Loucy (cell line): ENCODE measurements at regions not wholly inside any gene's neighbourhood (a gene's known extent, or its start where the extent isn't known, plus 50 kb on each side); places are given as distances from the start of the nearest gene placed in this dataset.

ENCODE experiments used
- H2AFZ ChIP-seq: fragments of 200-600 bp; sonication (generic); 2 replicates; pipeline ENCODE4 v1.6.0; 2016; ENCODE audit warnings: antibody characterized with exemption, mild to moderate bottlenecking, low read length, moderate library complexity
- H3F3A ChIP-seq: fragments of 200-600 bp; 2 replicates; pipeline ENCODE4 v1.6.0; 2016; ENCODE audit warnings: antibody characterized with exemption, low read depth, mild to moderate bottlenecking
- H3K27me3 ChIP-seq: fragments of 200-600 bp; sonication (generic); 2 replicates; pipeline ENCODE4 v1.6.1; 2014; ENCODE audit warnings: low read length, mild to moderate bottlenecking; ENCODE audit not compliant: insufficient read depth, poor library complexity, severe bottlenecking
- H3K36me3 ChIP-seq: fragments of 200-600 bp; sonication (generic); 2 replicates; pipeline ENCODE4 v1.6.1; 2016; ENCODE audit warnings: low read length; ENCODE audit not compliant: insufficient read depth
- H3K4me1 ChIP-seq: fragments of 200-600 bp; sonication (generic); 2 replicates; pipeline ENCODE4 v1.5.1; 2014; ENCODE audit warnings: low read length, mild to moderate bottlenecking; ENCODE audit not compliant: insufficient read depth, poor library complexity, severe bottlenecking
- H3K4me2 ChIP-seq: fragments of 200-600 bp; sonication (generic); 2 replicates; pipeline ENCODE4 v1.6.0; 2014; ENCODE audit warnings: antibody characterized with exemption, low read length, low read depth, mild to moderate bottlenecking; ENCODE audit not compliant: poor library complexity, severe bottlenecking
- H3K4me3 ChIP-seq: fragments of 200-600 bp; sonication (generic); 2 replicates; pipeline ENCODE4 v1.5.1; 2014; ENCODE audit warnings: low read length, mild to moderate bottlenecking, mixed read lengths; ENCODE audit not compliant: poor library complexity, severe bottlenecking
- H3K79me2 ChIP-seq: fragments of 200-600 bp; sonication (generic); 2 replicates; pipeline ENCODE4 v1.6.1; 2014; ENCODE audit warnings: low read length; ENCODE audit not compliant: insufficient read depth
- H3K9ac ChIP-seq: fragments of 200-600 bp; sonication (generic); 2 replicates; pipeline ENCODE4 v1.6.0; 2014; ENCODE audit warnings: mild to moderate bottlenecking, low read depth, low read length, moderate library complexity; ENCODE audit not compliant: poor library complexity, severe bottlenecking
- H3K9me2 ChIP-seq: fragments of 200-600 bp; sonication (generic); replicated peaks from 2 replicates; pipeline ENCODE4 v1.6.1; 2016; ENCODE audit warnings: low read depth, low read length, mixed read lengths
- H3K9me3 ChIP-seq: fragments of 200-600 bp; sonication (generic); 2 replicates; pipeline ENCODE4 v1.6.1; 2014; ENCODE audit warnings: mild to moderate bottlenecking, antibody characterized with exemption, low read length, low read depth; ENCODE audit not compliant: insufficient read depth
- H4K20me1 ChIP-seq: fragments of 200-600 bp; sonication (generic); 2 replicates; pipeline ENCODE4 v1.6.0; 2014; ENCODE audit warnings: antibody characterized with exemption, low read length, mild to moderate bottlenecking; ENCODE audit not compliant: insufficient read depth, poor library complexity, severe bottlenecking
- EZH2phosphoT487 ChIP-seq: fragments of 200-600 bp; IDR thresholded peaks from 2 replicates; pipeline ENCODE4 v1.6.1; 2018; ENCODE audit warnings: antibody characterized with exemption, mild to moderate bottlenecking, moderate library complexity, borderline replicate concordance
- TF ChIP-seq, protein P1 (sequence below): fragments of 200-600 bp; sonication (generic); conservative IDR thresholded peaks from 2 replicates; pipeline ENCODE4 v1.5.1; 2014; ENCODE audit warnings: mild to moderate bottlenecking, antibody characterized with exemption, low read length

DNA sequence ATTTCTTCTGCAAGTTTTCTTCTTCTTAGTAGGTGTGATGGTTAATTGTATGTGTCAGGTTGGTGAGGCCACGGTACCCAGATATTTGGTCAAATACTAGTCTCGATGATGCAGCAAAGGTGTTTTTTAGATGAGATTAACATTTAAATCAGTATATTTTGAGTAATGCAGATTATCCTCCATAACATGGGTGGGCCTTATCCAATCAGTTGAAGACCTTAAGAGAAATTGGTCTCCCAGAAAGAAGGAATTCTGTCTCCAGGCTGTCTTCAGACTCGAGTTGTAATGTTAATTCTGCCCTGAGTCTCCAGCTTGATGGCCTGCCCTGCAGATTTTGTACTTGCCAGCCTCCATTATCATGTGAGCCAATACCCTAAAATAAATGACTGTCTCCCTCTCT is 122.5 kb upstream of the TSPAN5 start:
- H3K9me3 ChIP-seq, result no peaks in the 10 kb centered on the region
- no peaks in the 10 kb centered on the region for H3K9me2 ChIP-seq
- no peaks in the 10 kb centered on the region for H3F3A ChIP-seq
- H2AFZ ChIP-seq, result no peak overlapping the region
- no peak overlapping the region for H3K4me2 ChIP-seq
- no peaks in the 10 kb centered on the region for H4K20me1 ChIP-seq
- no peaks in the 10 kb centered on the region for H3K27me3 ChIP-seq
- no peaks in the 10 kb centered on the region for H3K4me1 ChIP-seq
- TF ChIP-seq, protein P1, sequence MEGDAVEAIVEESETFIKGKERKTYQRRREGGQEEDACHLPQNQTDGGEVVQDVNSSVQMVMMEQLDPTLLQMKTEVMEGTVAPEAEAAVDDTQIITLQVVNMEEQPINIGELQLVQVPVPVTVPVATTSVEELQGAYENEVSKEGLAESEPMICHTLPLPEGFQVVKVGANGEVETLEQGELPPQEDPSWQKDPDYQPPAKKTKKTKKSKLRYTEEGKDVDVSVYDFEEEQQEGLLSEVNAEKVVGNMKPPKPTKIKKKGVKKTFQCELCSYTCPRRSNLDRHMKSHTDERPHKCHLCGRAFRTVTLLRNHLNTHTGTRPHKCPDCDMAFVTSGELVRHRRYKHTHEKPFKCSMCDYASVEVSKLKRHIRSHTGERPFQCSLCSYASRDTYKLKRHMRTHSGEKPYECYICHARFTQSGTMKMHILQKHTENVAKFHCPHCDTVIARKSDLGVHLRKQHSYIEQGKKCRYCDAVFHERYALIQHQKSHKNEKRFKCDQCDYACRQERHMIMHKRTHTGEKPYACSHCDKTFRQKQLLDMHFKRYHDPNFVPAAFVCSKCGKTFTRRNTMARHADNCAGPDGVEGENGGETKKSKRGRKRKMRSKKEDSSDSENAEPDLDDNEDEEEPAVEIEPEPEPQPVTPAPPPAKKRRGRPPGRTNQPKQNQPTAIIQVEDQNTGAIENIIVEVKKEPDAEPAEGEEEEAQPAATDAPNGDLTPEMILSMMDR, result no peak
- no peak for TF ChIP-seq EZH2phosphoT487
- H3K9ac ChIP-seq, result no peak overlapping the region
- H3K4me3 ChIP-seq, result no peak overlapping the region
- H3K36me3 ChIP-seq, result no peaks in the 10 kb centered on the region
- no peaks in the 10 kb centered on the region for H3K79me2 ChIP-seq

DNA sequence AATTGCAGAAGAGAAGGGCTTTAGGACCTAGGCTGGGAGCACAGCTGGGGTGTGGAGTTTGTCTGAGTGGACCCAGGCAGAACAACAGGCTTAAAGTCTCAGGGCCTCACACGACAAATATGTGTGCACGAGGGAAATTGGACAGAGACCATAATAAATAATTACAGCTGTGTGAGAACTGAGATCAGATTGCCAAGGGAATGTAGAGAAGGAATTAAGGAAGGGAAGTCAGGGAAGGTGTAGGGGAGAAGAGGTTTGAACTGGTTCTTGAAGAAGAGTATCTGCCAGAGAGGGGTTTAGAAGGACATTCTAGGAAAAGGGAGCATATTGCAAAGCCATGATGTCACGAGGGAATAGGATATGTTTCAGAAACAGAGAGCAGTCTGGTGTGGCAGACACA is 120.7 kb upstream of the TSPAN5 start:
- TF ChIP-seq EZH2phosphoT487, result no peak
- TF ChIP-seq, protein P1, result no peak
- no peaks in the 10 kb centered on the region for H3K36me3 ChIP-seq
- no peak overlapping the region for H3K9ac ChIP-seq
- H4K20me1 ChIP-seq, result no peaks in the 10 kb centered on the region
- H3K9me3 ChIP-seq, result no peaks in the 10 kb centered on the region
- H3F3A ChIP-seq, result no peaks in the 10 kb centered on the region
- H3K4me2 ChIP-seq, result no peak overlapping the region
- no peaks in the 10 kb centered on the region for H3K9me2 ChIP-seq
- H3K4me1 ChIP-seq, result no peaks in the 10 kb centered on the region
- no peak overlapping the region; the same call in 1 of the 2 replicates for H2AFZ ChIP-seq
- no peak overlapping the region for H3K4me3 ChIP-seq
- no peaks in the 10 kb centered on the region for H3K27me3 ChIP-seq
- no peaks in the 10 kb centered on the region for H3K79me2 ChIP-seq

GRCh38 chr4:98778206-98778605 is 119.8 kb upstream of the TSPAN5 start:
- H3K4me2 ChIP-seq, result no peak overlapping the region
- no peaks in the 10 kb centered on the region for H3K36me3 ChIP-seq
- H3F3A ChIP-seq, result no peaks in the 10 kb centered on the region
- H3K9ac ChIP-seq, result no peak overlapping the region
- no peaks in the 10 kb centered on the region for H3K27me3 ChIP-seq
- H3K9me3 ChIP-seq, result no peaks in the 10 kb centered on the region
- no peaks in the 10 kb centered on the region for H3K4me1 ChIP-seq
- no peaks in the 10 kb centered on the region for H4K20me1 ChIP-seq
- no peaks in the 10 kb centered on the region for H3K9me2 ChIP-seq
- no peak overlapping the region for H2AFZ ChIP-seq
- no peak overlapping the region for H3K4me3 ChIP-seq
- H3K79me2 ChIP-seq, result no peaks in the 10 kb centered on the region
- no peak for TF ChIP-seq EZH2phosphoT487
- TF ChIP-seq, protein P1, result no peak
